T-helper 1 cell treated with Interleukin-12 subunit alpha and Interleukin-12 subunit beta and Interleukin-4 antibody, amounts not matched to agents 30 μg/mL and 1 μg/mL, for 36 hours (primary cell): ENCODE measurements at regions not wholly inside any gene's neighbourhood (a gene's known extent, or its start where the extent isn't known, plus 50 kb on each side); places are given as distances from the start of the nearest gene placed in this dataset.
"Not testable (repeated sequence)": the region's sequence is repeated elsewhere in the genome, so short reads cannot be mapped to it uniquely, and the experiment has no call there.

Experiments
- H3K27ac Mint-ChIP-seq: one replicate; pipeline ENCODE4 v1.8.0; 2021; ENCODE audit warnings: mild to moderate bottlenecking, mixed read lengths
- H3K27me3 Mint-ChIP-seq: one replicate; pipeline ENCODE4 v1.8.0; 2021; ENCODE audit warnings: low read depth, mixed read lengths
- H3K36me3 Mint-ChIP-seq: one replicate; pipeline ENCODE4 v1.8.0; 2021; ENCODE audit warnings: low read depth, mixed read lengths
- H3K4me1 Mint-ChIP-seq: one replicate; pipeline ENCODE4 v1.8.0; 2021; ENCODE audit warnings: low read depth, mixed read lengths
- H3K4me3 Mint-ChIP-seq: one replicate; pipeline ENCODE4 v1.8.0; 2021; ENCODE audit warnings: mild to moderate bottlenecking, moderate library complexity, mixed read lengths
- H3K9me3 Mint-ChIP-seq: one replicate; pipeline ENCODE4 v1.8.0; 2021; ENCODE audit warnings: mixed read lengths

DNA sequence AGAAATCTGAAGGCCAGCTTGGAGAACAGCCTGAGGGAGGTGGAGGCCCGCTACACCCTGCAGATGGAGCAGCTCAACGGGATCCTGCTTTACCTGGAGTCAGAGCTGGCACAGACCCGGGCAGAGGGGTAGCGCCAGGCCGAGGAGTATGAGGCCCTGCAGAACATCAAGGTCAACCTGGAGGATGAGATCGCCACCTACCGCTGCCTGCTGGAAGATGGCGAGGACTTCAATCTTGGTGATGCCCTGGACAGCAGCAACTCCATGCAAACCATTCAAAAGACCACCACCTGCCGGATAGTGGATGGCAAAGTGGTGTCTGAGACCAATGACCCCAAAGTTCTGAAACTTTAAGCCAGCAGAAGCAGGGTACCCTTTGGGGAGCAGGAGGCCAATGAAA, 318.4 kb downstream of the ZFHX3 start:
- H3K9me3 Mint-ChIP-seq = peaks cover 11% of the 10 kb centered on the region
- H3K27ac Mint-ChIP-seq, H3K4me1 Mint-ChIP-seq, H3K36me3 Mint-ChIP-seq, H3K4me3 Mint-ChIP-seq, H3K27me3 Mint-ChIP-seq: not testable (repeated sequence)

DNA sequence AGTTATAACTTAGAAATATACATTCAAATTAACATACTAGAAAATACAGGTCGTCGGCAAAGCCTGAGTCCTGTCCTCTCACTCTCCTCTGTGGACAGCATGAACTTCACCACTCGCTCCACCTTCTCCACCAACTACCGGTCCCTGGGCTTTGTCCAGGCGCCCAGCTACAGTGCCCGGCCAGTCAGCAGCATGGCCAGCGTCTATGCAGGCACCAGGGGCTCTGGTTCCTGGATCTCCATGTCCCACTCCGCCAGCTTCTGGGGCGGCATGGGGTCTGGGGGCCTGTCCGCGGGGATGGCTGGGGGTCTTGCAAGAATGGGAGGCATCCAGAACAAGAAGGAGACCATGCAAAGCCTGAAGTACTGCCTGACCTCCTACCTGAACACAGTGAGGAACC, 319.4 kb downstream of the ZFHX3 start:
- Mint-ChIP-seq H3K27ac (no peak overlapping the region), H3K4me1 (no peaks in the 10 kb centered on the region), H3K4me3 (no peak overlapping the region), H3K9me3 (peaks cover 8% of the 10 kb centered on the region), H3K36me3 (no peaks in the 10 kb centered on the region), H3K27me3 (no peaks in the 10 kb centered on the region)

DNA sequence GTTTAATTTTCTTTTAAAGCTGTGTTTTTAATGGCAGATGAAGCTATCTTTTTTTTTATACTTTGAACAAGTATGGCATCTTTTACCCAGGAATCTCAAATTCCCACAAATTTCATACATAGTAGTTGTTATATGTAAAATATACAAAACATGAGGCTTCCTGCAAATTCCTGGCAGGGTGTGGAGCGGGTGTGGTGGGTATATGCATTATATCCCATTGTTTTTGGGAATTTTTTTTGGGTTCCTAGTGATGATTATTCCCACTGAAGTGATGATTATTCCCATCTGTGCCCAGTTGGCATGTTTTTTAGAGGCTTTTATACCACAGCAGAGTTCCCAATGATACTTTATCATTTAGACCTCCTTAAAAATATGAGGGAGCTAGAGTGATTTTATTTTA, 320.4 kb downstream of the ZFHX3 start:
- H3K9me3 Mint-ChIP-seq = peaks cover 4% of the 10 kb centered on the region
- H3K27me3 Mint-ChIP-seq = no peaks in the 10 kb centered on the region
- H3K27ac Mint-ChIP-seq = no peak overlapping the region

DNA sequence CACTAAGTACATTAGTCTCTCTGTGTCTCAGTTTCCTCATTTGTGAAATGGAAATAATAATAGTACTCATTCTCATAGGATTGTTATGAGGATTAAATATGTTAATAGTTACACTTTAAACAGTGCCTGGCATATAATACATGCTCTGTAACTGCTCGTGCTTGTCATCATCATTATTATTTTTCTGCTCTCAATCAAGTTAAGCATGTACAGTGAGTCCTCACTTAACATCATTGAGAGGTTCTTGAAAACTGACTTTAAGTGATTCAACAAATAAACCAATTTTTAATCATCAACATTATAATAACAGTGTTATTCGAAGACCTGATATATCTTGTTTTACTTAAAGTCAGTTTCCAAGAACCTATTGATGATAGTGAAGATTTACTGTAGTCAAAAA, 322.3 kb downstream of the ZFHX3 start:
- H3K9me3 Mint-ChIP-seq = no peaks in the 10 kb centered on the region
- H3K4me3 Mint-ChIP-seq = no peak overlapping the region
- H3K27me3 Mint-ChIP-seq = no peaks in the 10 kb centered on the region
- H3K27ac Mint-ChIP-seq = no peak overlapping the region
- H3K36me3 Mint-ChIP-seq = no peaks in the 10 kb centered on the region
- H3K4me1 Mint-ChIP-seq = no peaks in the 10 kb centered on the region

More for the DNA sequence above, 320.4 kb downstream of the ZFHX3 start:
- H3K4me3 Mint-ChIP-seq = no peak overlapping the region
- no peaks in the 10 kb centered on the region for H3K36me3 Mint-ChIP-seq
- H3K4me1 Mint-ChIP-seq = no peaks in the 10 kb centered on the region

DNA sequence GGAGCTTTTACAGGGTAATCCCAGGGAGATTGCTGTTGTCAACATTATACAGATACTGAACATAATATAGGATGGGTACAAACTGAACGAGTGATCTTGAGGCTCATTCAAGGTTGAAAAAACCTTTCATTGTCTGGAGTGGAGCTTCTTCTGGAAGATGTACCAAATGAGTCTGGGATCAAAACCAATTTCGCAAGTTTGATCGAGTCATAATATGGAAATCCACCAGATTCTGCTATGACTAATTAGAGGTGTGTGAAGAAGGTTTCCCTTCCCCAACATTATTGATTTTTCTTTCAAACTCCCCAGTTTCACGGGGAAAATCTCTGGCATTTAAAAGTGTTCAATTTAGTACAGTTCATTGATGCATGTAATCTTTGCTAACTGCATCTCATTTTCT, 324.1 kb downstream of the ZFHX3 start:
- Mint-ChIP-seq H3K4me1 (no peaks in the 10 kb centered on the region), H3K36me3 (no peaks in the 10 kb centered on the region), H3K27me3 (no peaks in the 10 kb centered on the region)

DNA sequence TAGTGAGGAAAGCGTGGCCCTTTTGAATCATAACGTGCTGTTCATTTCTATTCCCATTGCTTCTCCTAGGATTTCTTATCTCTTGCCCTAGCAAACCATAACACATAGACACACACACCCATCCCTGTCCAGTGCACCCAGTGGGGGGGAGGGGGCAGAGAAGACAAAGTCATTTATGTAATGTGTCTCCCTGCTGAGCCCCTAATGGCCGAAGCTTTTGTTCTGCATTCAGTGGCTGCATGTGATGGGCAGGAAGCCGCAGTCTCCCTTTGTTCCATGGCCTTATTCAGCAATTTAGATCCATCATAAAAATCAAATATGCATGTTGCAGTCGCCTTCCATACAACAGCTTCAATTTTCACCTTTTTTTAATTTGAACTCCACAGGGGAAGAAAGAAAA, 325.4 kb downstream of the ZFHX3 start:
- H3K36me3 Mint-ChIP-seq = no peaks in the 10 kb centered on the region
- H3K4me3 Mint-ChIP-seq = no peak overlapping the region
- no peak overlapping the region for H3K27ac Mint-ChIP-seq
- no peaks in the 10 kb centered on the region for H3K9me3 Mint-ChIP-seq
- H3K27me3 Mint-ChIP-seq = no peaks in the 10 kb centered on the region
- no peaks in the 10 kb centered on the region for H3K4me1 Mint-ChIP-seq

More for the DNA sequence above, 324.1 kb downstream of the ZFHX3 start:
- no peak overlapping the region for H3K27ac Mint-ChIP-seq
- no peak overlapping the region for H3K4me3 Mint-ChIP-seq
- H3K9me3 Mint-ChIP-seq = no peaks in the 10 kb centered on the region

DNA sequence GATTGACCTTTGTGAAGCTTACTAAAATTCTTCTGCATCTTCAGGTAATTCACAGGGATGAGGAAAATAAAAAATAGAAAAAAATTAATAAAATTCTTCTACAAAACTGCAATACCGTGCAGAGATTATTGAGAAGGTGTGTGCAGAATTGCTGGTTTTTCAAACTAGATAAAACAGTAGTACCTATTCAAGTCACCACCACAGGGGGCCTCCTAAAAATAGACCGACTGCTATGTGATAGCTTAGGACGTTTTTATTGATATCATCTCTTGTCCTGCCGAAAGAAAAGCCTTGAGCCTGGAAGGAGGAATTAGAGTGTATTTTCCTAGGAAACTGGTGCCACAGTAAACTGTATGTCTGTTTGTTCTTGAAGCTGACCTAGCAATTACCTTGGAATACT, 325.9 kb downstream of the ZFHX3 start:
- Mint-ChIP-seq H3K27ac (no peak overlapping the region), H3K4me3 (no peak overlapping the region), H3K27me3 (no peaks in the 10 kb centered on the region), H3K9me3 (no peaks in the 10 kb centered on the region), H3K4me1 (no peaks in the 10 kb centered on the region), H3K36me3 (no peaks in the 10 kb centered on the region)

DNA sequence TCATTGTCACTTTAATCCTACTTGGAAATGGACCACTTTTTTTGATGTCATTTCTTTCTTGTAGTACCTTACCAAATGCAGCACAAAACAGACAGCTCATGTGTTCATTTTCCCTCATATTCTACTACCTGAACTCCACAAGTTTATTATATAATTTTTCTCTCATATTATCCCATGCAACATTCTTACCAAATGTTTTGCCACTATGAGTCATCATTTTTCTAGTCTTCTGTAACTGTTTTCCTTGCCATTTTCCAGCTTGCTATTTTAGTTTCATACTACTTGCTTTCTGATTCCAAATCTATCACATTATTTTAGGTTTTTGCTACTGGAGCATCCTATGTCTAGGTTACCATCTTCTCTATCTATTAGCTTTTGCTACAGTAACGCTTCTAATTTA, 332.7 kb downstream of the ZFHX3 start:
- no peaks in the 10 kb centered on the region for H3K27me3 Mint-ChIP-seq
- H3K4me1 Mint-ChIP-seq = no peaks in the 10 kb centered on the region
- no peak overlapping the region for H3K27ac Mint-ChIP-seq
- no peaks in the 10 kb centered on the region for H3K36me3 Mint-ChIP-seq
- H3K9me3 Mint-ChIP-seq = peaks cover 19% of the 10 kb centered on the region
- H3K4me3 Mint-ChIP-seq = no peak overlapping the region

DNA sequence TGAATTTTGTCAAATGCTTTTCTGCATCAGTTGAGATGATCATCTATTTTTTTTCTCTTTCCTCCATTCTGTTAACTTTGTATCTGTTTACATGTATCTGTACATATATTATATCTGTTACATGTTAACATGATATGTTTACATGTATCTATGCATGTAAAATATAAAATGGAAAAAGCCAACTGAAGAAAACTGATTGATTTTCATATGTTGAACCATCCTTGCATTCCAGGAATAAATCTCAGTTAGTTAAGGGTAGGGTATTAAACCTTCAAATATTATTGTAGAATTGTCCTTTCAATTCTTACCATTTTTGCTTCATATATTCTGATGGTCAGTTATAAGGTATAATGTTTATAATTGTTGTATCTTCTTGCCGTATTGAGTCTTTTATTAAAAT, 336.1 kb downstream of the ZFHX3 start:
- Mint-ChIP-seq H3K27me3 (no peaks in the 10 kb centered on the region), H3K4me1 (no peaks in the 10 kb centered on the region), H3K9me3 (peaks cover 25% of the 10 kb centered on the region), H3K4me3 (no peak overlapping the region), H3K27ac (no peak overlapping the region), H3K36me3 (no peaks in the 10 kb centered on the region)

DNA sequence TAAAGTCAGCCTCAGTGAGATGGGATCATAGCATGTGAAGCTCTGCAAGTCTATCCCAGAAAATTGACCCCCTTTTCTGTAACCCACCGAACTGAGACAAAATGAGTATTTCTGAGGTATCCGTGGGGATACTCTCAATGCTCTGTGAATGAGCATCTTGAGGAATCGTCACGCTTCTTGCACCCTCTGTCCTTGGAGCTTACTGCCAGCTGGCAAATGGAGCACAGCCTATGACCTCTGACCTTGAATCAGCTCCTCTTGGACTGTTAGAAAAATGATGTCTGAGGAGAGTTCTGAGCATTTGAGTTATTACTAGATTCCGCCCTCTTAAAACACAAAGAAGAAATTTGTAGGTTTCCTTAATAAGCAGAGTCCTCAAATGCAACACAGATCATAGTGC, 342.1 kb downstream of the ZFHX3 start:
- Mint-ChIP-seq H3K27ac (no peak overlapping the region), H3K4me3 (no peak overlapping the region), H3K9me3 (peaks cover 8% of the 10 kb centered on the region), H3K36me3 (no peaks in the 10 kb centered on the region), H3K27me3 (no peaks in the 10 kb centered on the region), H3K4me1 (no peaks in the 10 kb centered on the region)

DNA sequence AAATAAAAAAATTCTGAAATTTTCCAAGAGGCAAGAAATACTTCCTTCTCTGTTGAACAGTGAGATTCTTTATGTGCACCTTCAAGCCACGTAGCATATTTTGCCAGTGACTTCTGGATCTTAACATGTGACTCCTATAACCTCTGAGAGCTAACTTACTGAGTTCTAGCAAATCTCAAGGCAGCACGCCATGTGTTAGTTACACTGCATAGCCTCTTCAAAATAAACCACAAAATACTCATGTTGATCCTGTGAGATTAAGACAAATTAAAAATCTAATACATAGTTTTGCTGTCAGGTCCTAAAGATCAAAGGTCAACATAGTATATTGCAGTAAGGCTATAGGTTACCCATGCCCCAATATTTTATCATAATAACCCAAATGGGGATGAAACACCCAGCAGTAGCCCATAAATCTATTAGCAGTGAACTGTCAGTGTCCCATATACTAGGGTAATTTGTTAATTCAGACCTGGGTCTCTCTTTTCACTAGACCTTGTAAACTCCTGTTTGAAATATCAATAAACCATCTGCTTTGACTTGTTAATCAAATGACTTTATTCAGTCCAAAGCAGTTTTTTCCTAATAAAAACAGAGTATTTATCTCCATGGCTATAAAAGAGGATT, 343.1 kb downstream of the ZFHX3 start:
- H3K4me3 Mint-ChIP-seq = no peak overlapping the region
- no peaks in the 10 kb centered on the region for H3K27me3 Mint-ChIP-seq
- no peaks in the 10 kb centered on the region for H3K4me1 Mint-ChIP-seq
- H3K27ac Mint-ChIP-seq = no peak overlapping the region
- no peaks in the 10 kb centered on the region for H3K36me3 Mint-ChIP-seq
- peaks cover 4% of the 10 kb centered on the region for H3K9me3 Mint-ChIP-seq

DNA sequence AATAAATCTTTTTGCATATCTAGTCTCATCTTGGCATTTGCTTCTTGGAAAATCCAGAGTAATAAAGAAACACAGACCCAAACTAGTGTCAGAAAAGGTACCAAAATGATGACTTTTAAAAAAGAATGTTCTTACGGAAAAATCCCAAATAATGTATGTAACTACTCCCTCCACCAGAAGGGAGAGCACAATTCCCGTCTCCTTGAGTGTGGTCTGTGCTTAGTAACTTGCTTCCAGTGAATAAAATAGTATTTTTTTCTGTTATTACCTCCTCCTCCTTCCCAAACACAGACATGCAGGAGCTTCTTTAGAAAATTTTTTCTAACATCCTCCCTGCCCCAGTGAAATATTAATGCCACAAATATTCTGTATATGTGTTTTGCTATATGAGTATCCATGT, 358.1 kb downstream of the ZFHX3 start:
- Mint-ChIP-seq H3K36me3 (no peaks in the 10 kb centered on the region), H3K27me3 (no peaks in the 10 kb centered on the region), H3K4me1 (no peaks in the 10 kb centered on the region), H3K27ac (no peak overlapping the region), H3K4me3 (no peak overlapping the region), H3K9me3 (no peaks in the 10 kb centered on the region)

DNA sequence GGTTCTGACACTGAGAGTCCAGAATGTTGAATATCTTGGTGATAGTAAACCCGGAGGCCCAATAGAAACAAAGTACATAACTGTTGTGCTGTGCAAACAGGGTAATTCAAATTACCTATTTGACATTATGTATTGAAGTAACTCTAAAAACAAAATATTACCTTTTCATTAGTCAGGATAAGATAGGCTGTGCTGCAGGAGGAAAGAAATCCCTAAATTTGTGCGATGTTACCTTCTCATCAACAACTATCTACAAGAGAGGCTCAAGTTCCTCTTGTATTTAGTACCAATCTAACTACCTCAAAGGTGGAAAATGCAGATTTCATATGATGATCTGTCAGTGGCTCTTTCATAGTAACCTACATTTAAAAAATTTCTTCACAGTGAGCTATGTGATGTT, 367.2 kb downstream of the ZFHX3 start:
- H3K4me1 Mint-ChIP-seq = no peaks in the 10 kb centered on the region
- H3K27ac Mint-ChIP-seq = no peak overlapping the region
- no peaks in the 10 kb centered on the region for H3K27me3 Mint-ChIP-seq
- no peak overlapping the region for H3K4me3 Mint-ChIP-seq
- H3K9me3 Mint-ChIP-seq = no peaks in the 10 kb centered on the region
- H3K36me3 Mint-ChIP-seq = no peaks in the 10 kb centered on the region

DNA sequence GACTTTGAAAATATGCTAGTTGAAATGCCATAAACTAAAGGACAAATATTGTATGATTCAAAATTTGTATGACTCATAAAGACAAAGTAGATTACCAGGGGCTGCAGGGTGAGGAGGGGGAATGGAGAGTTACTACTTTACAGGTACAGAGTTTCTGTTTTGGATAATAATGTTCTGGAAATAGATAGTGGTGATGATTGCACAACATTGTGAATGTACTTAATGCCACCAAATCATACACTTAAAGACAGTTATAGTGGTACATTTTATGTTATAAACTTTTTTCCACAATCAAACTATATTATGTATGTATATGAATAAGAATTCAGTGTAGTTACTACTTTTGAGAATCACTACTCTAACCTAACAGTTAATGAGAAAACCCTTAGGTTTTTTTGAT, 368.1 kb downstream of the ZFHX3 start:
- H3K9me3 Mint-ChIP-seq = no peaks in the 10 kb centered on the region
- no peak overlapping the region for H3K4me3 Mint-ChIP-seq
- no peaks in the 10 kb centered on the region for H3K27me3 Mint-ChIP-seq
- no peaks in the 10 kb centered on the region for H3K4me1 Mint-ChIP-seq
- no peak overlapping the region for H3K27ac Mint-ChIP-seq
- H3K36me3 Mint-ChIP-seq = no peaks in the 10 kb centered on the region

DNA sequence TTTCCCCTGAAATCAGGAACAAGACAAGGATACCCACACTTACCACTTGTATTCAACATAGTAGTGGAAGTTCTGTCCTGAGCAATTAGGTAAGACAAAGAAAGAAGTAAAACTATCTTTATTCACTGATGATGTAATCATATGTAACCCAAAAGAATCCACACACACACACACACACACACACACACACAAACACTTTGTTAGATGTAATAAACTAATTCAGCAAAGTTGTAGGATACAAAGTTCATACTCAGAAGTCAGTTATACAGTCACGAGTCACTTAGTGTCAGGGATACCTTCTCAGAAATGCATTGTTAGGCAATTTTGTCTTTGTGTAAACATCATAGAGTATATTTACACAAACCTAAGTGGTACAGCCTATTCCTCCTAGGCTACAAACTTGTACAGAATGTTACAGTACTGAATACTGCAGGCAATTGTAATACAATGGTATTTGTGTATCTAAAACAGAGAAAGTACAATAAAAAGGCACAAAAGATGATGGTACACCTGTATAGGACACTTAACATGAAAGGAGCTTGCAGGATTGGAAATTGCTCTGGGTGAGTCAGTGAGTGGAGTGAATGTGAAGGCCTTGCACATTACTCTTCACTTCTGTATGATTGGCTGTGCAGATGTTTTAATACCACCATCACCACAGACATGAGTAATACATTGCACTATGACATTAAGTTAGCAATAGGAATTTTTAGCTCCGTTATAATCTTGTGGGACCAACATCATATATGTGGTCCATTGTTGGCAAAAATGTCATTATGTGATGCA, 370.1 kb downstream of the ZFHX3 start:
- H3K4me1 Mint-ChIP-seq = no peaks in the 10 kb centered on the region
- H3K27ac Mint-ChIP-seq = no peak overlapping the region
- H3K36me3 Mint-ChIP-seq = no peaks in the 10 kb centered on the region
- H3K27me3 Mint-ChIP-seq = no peaks in the 10 kb centered on the region
- peaks cover 7% of the 10 kb centered on the region for H3K9me3 Mint-ChIP-seq
- H3K4me3 Mint-ChIP-seq = no peak overlapping the region
